ENCODE measurements at regions not wholly inside any gene's neighbourhood (a gene's known extent, or its start where the extent isn't known, plus 50 kb on each side); places are given as distances from the start of the nearest gene placed in this dataset.

GRCh38 chr7:15123901-15124300 lies 221.3 kb upstream of the DGKB start:
- no peak for TF ChIP-seq CTCF (IDR thresholded peaks at IDR 0.05; ENCODE audit: borderline replicate concordance, insufficient read depth, low read depth, low read length)
- H3K4me3 ChIP-seq (ENCODE audit: low read depth, low read length): no peak overlapping the region

GRCh38 chr7:15113752-15114151 lies 211.2 kb upstream of the DGKB start:
- H3K4me3 ChIP-seq (ENCODE audit: low read depth, low read length): no peak overlapping the region
- no peak for TF ChIP-seq CTCF (IDR thresholded peaks at IDR 0.05; ENCODE audit: borderline replicate concordance, insufficient read depth, low read depth, low read length)

GRCh38 chr7:15105711-15106110 lies 203.2 kb upstream of the DGKB start:
- H3K4me3 ChIP-seq (ENCODE audit: low read depth, low read length): no peak overlapping the region
- TF ChIP-seq CTCF (IDR thresholded peaks at IDR 0.05; ENCODE audit: borderline replicate concordance, insufficient read depth, low read depth, low read length): no peak

GRCh38 chr7:15104411-15105092 lies 202.0 kb upstream of the DGKB start:
- TF ChIP-seq CTCF (IDR thresholded peaks at IDR 0.05; ENCODE audit: borderline replicate concordance, insufficient read depth, low read depth, low read length): no peak
- H3K4me3 ChIP-seq (ENCODE audit: low read depth, low read length): no peak overlapping the region

- no peak for TF ChIP-seq CTCF (IDR thresholded peaks at IDR 0.05; ENCODE audit: borderline replicate concordance, insufficient read depth, low read depth, low read length)
- no peak overlapping the region for H3K4me3 ChIP-seq (ENCODE audit: low read depth, low read length)
Measured at GRCh38 chr7:15099074-15099473, 196.5 kb upstream of the DGKB start.

- no peak for TF ChIP-seq CTCF (IDR thresholded peaks at IDR 0.05; ENCODE audit: borderline replicate concordance, insufficient read depth, low read depth, low read length)
- H3K4me3 ChIP-seq (ENCODE audit: low read depth, low read length): no peak overlapping the region
Measured at GRCh38 chr7:15096853-15097252, 194.3 kb upstream of the DGKB start.

GRCh38 chr7:15094989-15095388 lies 192.4 kb upstream of the DGKB start:
- H3K4me3 ChIP-seq (ENCODE audit: low read depth, low read length): no peak overlapping the region
- no peak for TF ChIP-seq CTCF (IDR thresholded peaks at IDR 0.05; ENCODE audit: borderline replicate concordance, insufficient read depth, low read depth, low read length)

Measured in GM12875 (cell line).